AG10803 (cell line): ENCODE measurements at regions not wholly inside any gene's neighbourhood (a gene's known extent, or its start where the extent isn't known, plus 50 kb on each side); places are given as distances from the start of the nearest gene placed in this dataset.
"Not testable (repeated sequence)": the region's sequence is repeated elsewhere in the genome, so short reads cannot be mapped to it uniquely, and the experiment has no call there.

ENCODE experiments used
- DNase-seq: peaks from one replicate; pipeline ENCODE4 v3.0.0; 2010; ENCODE audit warnings: low read depth
- H3K4me3 ChIP-seq: 2 replicates; pipeline ENCODE4 v1.5.1; 2011; ENCODE audit warnings: mild to moderate bottlenecking, low read length, control low read depth
- CTCF ChIP-seq: conservative IDR thresholded peaks from 2 replicates; pipeline ENCODE4 v1.5.1; 2011; ENCODE audit warnings: mild to moderate bottlenecking, low read length, control low read depth, inconsistent platforms

- no peak for DNase-seq
- no peak overlapping the region for H3K4me3 ChIP-seq
- no peak for TF ChIP-seq CTCF
These were observed 58.4 kb upstream of the WAPL start for GRCh38 chr10:86579883-86580520.

GRCh38 chr10:86580521-86580891 is 58.9 kb upstream of the WAPL start:
- TF ChIP-seq CTCF: no peak
- no peak overlapping the region for H3K4me3 ChIP-seq
- no peak for DNase-seq

- no peak for DNase-seq
- TF ChIP-seq CTCF: no peak
- H3K4me3 ChIP-seq: no peak overlapping the region
These were observed 62.4 kb upstream of the WAPL start for GRCh38 chr10:86583983-86584382.

- H3K4me3 ChIP-seq: no peak overlapping the region
- TF ChIP-seq CTCF: peak; percentile 98
- DNase-seq: peak; percentile 57
These were observed 63.7 kb upstream of the WAPL start for GRCh38 chr10:86585037-86585929.

GRCh38 chr10:86586516-86586915 is 64.9 kb upstream of the WAPL start:
- TF ChIP-seq CTCF: no peak
- DNase-seq: no peak

GRCh38 chr10:86588781-86589180 is 65.6 kb upstream of the OPN4 start:
- DNase-seq, H3K4me3 ChIP-seq: not testable (repeated sequence)

More at GRCh38 chr10:86586516-86586915, 64.9 kb upstream of the WAPL start:
- H3K4me3 ChIP-seq: no peak overlapping the region

GRCh38 chr10:86591436-86591835 is 62.9 kb upstream of the OPN4 start:
- no peak overlapping the region for H3K4me3 ChIP-seq
- no peak for DNase-seq
- no peak for TF ChIP-seq CTCF
